ENCODE measurements at regions not wholly inside any gene's neighbourhood (a gene's known extent, or its start where the extent isn't known, plus 50 kb on each side); places are given as distances from the start of the nearest gene placed in this dataset.

- TF ChIP-seq POLR2A (IDR thresholded peaks at IDR 0.05): no peak
- TF ChIP-seq, protein P1, sequence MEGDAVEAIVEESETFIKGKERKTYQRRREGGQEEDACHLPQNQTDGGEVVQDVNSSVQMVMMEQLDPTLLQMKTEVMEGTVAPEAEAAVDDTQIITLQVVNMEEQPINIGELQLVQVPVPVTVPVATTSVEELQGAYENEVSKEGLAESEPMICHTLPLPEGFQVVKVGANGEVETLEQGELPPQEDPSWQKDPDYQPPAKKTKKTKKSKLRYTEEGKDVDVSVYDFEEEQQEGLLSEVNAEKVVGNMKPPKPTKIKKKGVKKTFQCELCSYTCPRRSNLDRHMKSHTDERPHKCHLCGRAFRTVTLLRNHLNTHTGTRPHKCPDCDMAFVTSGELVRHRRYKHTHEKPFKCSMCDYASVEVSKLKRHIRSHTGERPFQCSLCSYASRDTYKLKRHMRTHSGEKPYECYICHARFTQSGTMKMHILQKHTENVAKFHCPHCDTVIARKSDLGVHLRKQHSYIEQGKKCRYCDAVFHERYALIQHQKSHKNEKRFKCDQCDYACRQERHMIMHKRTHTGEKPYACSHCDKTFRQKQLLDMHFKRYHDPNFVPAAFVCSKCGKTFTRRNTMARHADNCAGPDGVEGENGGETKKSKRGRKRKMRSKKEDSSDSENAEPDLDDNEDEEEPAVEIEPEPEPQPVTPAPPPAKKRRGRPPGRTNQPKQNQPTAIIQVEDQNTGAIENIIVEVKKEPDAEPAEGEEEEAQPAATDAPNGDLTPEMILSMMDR (IDR thresholded peaks at IDR 0.05): no peak
Observed at GRCh38 chr4:10753856-10754402, 69.4 kb upstream of the CLNK start.

Data from body of pancreas (tissue), 4 donors.